Activated B cell treated with CpG ODN at 0.5 μM for 24 hours (primary cell): ENCODE measurements at regions not wholly inside any gene's neighbourhood (a gene's known extent, or its start where the extent isn't known, plus 50 kb on each side); places are given as distances from the start of the nearest gene placed in this dataset.

Experiments used
- ATAC-seq: fragments of 200-7000 bp; cut with Tn5 transposase; one replicate; pipeline ENCODE4 v1.10.0; 2021; ENCODE audit warnings: low read depth, mild to moderate bottlenecking, moderate library complexity
- CTCF ChIA-PET: fragments of 350-600 bp; sonication (Branson Sonifier 250); formaldehyde crosslinking; loops from one replicate; lab custom pipeline; 2021; ENCODE audit warnings: antibody characterized with exemption; lab: Charles Lee
- POLR2A ChIA-PET: fragments of 350-600 bp; sonication (Branson Sonifier 250); formaldehyde crosslinking; loops from one replicate; lab custom pipeline; 2021; ENCODE audit warnings: antibody characterized with exemption; lab: Charles Lee
- DNase-seq: peaks from one replicate; pipeline ENCODE4 v3.0.0; 2022
- H3K27ac Mint-ChIP-seq: one replicate; pipeline ENCODE4 v1.8.0; 2020; ENCODE audit warnings: mixed read lengths
- H3K27me3 Mint-ChIP-seq: one replicate; pipeline ENCODE4 v1.8.0; 2021; ENCODE audit warnings: mixed read lengths
- H3K36me3 Mint-ChIP-seq: one replicate; pipeline ENCODE4 v1.8.0; 2021; ENCODE audit warnings: low read depth, mixed read lengths
- H3K4me1 Mint-ChIP-seq: one replicate; pipeline ENCODE4 v1.8.0; 2021; ENCODE audit warnings: mixed read lengths
- H3K4me3 Mint-ChIP-seq: one replicate; pipeline ENCODE4 v1.8.0; 2020; ENCODE audit warnings: mild to moderate bottlenecking, mixed read lengths
- H3K9me3 Mint-ChIP-seq: one replicate; pipeline ENCODE4 v1.8.0; 2020; ENCODE audit warnings: mixed read lengths
- CTCF ChIP-seq: fragments of 200-600 bp; IDR thresholded peaks from one replicate; pipeline ENCODE4 v1.8.0; 2022; ENCODE audit warnings: antibody characterized with exemption, mild to moderate bottlenecking
- intact Hi-C: fragments of 100-400 bp; cut with micrococcal nuclease; formaldehyde crosslinking; loops from one replicate; pipeline ENCODE4 v1.15.1; 2024

- CTCF ChIA-PET = no interaction called here
- TF ChIP-seq CTCF = no peak
- DNase-seq = no peak
- POLR2A ChIA-PET = interaction anchor here (0.6 kb wide), 1 partner anchor 72 kb away, joined by 3 read pairs; no protein-coding TSS in a partner anchor
- no peak overlapping the region for H3K27ac Mint-ChIP-seq
- H3K4me1 Mint-ChIP-seq = peaks cover 3% of the 10 kb centered on the region
- no peak for ATAC-seq
- intact Hi-C loops = no loop called here
- no peak overlapping the region for H3K4me3 Mint-ChIP-seq
- H3K27me3 Mint-ChIP-seq = no peaks in the 10 kb centered on the region
- H3K9me3 Mint-ChIP-seq = no peaks in the 10 kb centered on the region
- peaks cover 5% of the 10 kb centered on the region for H3K36me3 Mint-ChIP-seq
These were observed 71.0 kb upstream of the PPARA start for GRCh38 chr22:46079093-46079860.

- ATAC-seq = no peak
- Mint-ChIP-seq H3K27ac (no peak overlapping the region), H3K4me1 (peaks cover 3% of the 10 kb centered on the region), H3K4me3 (no peak overlapping the region), H3K27me3 (no peaks in the 10 kb centered on the region), H3K36me3 (peaks cover 5% of the 10 kb centered on the region), H3K9me3 (no peaks in the 10 kb centered on the region)
- ChIA-PET POLR2A (no interaction called here), CTCF (no interaction called here)
- intact Hi-C loops = no loop called here
- no peak for DNase-seq
- TF ChIP-seq CTCF = no peak
These were observed 70.2 kb upstream of the PPARA start for GRCh38 chr22:46079861-46080821.

- Mint-ChIP-seq H3K27ac (no peak overlapping the region), H3K9me3 (no peaks in the 10 kb centered on the region), H3K4me1 (peaks cover 3% of the 10 kb centered on the region), H3K27me3 (no peaks in the 10 kb centered on the region), H3K4me3 (no peak overlapping the region), H3K36me3 (peaks cover 5% of the 10 kb centered on the region)
- ATAC-seq = no peak
- POLR2A ChIA-PET = no interaction called here
- no peak for DNase-seq
- intact Hi-C loops = no loop called here
- no peak for TF ChIP-seq CTCF
- CTCF ChIA-PET = no interaction called here
These were observed 69.1 kb upstream of the PPARA start for GRCh38 chr22:46081036-46081830.

GRCh38 chr22:46081831-46082210 lies 68.5 kb upstream of the PPARA start:
- no peak overlapping the region for H3K27ac Mint-ChIP-seq
- no peak for DNase-seq
- POLR2A ChIA-PET = interaction anchor here (0.7 kb wide), 1 partner anchor 76 kb away, joined by 10 read pairs; no protein-coding TSS in a partner anchor
- no peak overlapping the region for H3K4me3 Mint-ChIP-seq
- H3K9me3 Mint-ChIP-seq = no peaks in the 10 kb centered on the region
- no peak for ATAC-seq
- no peaks in the 10 kb centered on the region for H3K27me3 Mint-ChIP-seq
- no peak for TF ChIP-seq CTCF
- peaks cover 3% of the 10 kb centered on the region for H3K4me1 Mint-ChIP-seq
- intact Hi-C loops = no loop called here
- H3K36me3 Mint-ChIP-seq = peaks cover 5% of the 10 kb centered on the region
- CTCF ChIA-PET = no interaction called here
